Neural crest cell (in vitro differentiated cells): ENCODE measurements at regions not wholly inside any gene's neighbourhood (a gene's known extent, or its start where the extent isn't known, plus 50 kb on each side); places are given as distances from the start of the nearest gene placed in this dataset.

Source experiments
- DNase-seq: peaks from one replicate; pipeline ENCODE4 v3.0.0; 2021; ENCODE audit warnings: low read depth, mixed read lengths, low spot score
- H3K27ac Mint-ChIP-seq: one replicate; pipeline ENCODE4 v1.8.0; 2021; ENCODE audit warnings: mild to moderate bottlenecking, mixed read lengths; ENCODE audit not compliant: unreplicated experiment
- H3K27me3 Mint-ChIP-seq: 2 replicates; pipeline ENCODE4 v1.8.0; 2021; ENCODE audit warnings: low read depth, mild to moderate bottlenecking, mixed read lengths
- H3K36me3 Mint-ChIP-seq: 2 replicates; pipeline ENCODE4 v1.8.0; 2021; ENCODE audit warnings: low read depth, mild to moderate bottlenecking, mixed read lengths
- H3K4me1 Mint-ChIP-seq: 2 replicates; pipeline ENCODE4 v1.8.0; 2021; ENCODE audit warnings: mixed read lengths
- H3K4me3 Mint-ChIP-seq: one replicate; pipeline ENCODE4 v1.8.0; 2021; ENCODE audit warnings: mild to moderate bottlenecking, mixed read lengths
- H3K9me3 Mint-ChIP-seq: 2 replicates; pipeline ENCODE4 v1.8.0; 2021; ENCODE audit warnings: mixed read lengths
- TF ChIP-seq, protein P1 (sequence below): fragments of 200-600 bp; sonication (generic); conservative IDR thresholded peaks from 2 replicates; pipeline ENCODE4 v1.5.0; 2021; ENCODE audit warnings: antibody characterized with exemption, mild to moderate bottlenecking

DNA sequence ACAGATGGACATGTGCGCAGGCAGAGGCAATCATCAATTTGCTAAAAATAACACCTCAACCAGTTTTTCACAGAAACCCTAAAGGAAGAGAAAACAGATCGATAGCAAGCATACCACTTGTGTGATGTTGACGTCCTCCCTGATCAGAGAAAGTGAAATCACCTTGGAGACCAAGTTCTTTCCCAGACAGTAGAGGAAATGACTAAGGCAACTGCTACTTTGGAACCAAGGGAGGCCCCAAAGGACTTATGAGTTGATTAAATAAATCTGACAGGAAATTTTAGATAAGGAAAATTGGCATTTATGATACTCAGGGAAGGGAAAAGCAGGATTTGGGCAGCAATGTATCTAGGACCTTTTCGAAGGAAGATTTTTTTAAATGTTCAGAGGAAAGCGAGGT lies 267.1 kb upstream of the ASIC2 start:
- H3K9me3 Mint-ChIP-seq: peaks cover 15% of the 10 kb centered on the region
- H3K27me3 Mint-ChIP-seq: peaks cover 17% of the 10 kb centered on the region
- H3K4me1 Mint-ChIP-seq: no peaks in the 10 kb centered on the region
- DNase-seq: no peak
- peaks cover 2% of the 10 kb centered on the region for H3K36me3 Mint-ChIP-seq
- H3K27ac Mint-ChIP-seq: no peak overlapping the region
- no peak overlapping the region for H3K4me3 Mint-ChIP-seq
- TF ChIP-seq, protein P1, sequence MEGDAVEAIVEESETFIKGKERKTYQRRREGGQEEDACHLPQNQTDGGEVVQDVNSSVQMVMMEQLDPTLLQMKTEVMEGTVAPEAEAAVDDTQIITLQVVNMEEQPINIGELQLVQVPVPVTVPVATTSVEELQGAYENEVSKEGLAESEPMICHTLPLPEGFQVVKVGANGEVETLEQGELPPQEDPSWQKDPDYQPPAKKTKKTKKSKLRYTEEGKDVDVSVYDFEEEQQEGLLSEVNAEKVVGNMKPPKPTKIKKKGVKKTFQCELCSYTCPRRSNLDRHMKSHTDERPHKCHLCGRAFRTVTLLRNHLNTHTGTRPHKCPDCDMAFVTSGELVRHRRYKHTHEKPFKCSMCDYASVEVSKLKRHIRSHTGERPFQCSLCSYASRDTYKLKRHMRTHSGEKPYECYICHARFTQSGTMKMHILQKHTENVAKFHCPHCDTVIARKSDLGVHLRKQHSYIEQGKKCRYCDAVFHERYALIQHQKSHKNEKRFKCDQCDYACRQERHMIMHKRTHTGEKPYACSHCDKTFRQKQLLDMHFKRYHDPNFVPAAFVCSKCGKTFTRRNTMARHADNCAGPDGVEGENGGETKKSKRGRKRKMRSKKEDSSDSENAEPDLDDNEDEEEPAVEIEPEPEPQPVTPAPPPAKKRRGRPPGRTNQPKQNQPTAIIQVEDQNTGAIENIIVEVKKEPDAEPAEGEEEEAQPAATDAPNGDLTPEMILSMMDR: no peak

DNA sequence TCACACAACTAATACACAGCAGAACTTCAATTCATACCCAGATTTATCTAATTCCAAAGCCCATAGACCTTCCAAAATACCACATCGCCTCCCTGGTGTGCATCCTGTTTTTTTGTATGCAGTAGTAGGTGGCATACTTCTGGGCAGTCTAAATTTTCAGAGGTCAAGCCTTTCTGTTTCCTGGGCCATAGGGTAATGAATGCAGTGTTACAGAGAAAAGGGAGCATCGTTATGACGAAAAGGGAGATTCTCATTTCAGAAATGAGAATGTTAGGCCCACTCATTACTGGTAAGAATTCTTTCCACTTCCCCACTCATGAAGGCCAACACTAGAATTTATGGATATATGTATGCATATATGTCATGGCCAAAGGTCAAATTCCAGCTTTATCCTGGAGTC lies 267.8 kb upstream of the ASIC2 start:
- H3K27me3 Mint-ChIP-seq: peaks cover 17% of the 10 kb centered on the region
- H3K9me3 Mint-ChIP-seq: peaks cover 15% of the 10 kb centered on the region
- no peaks in the 10 kb centered on the region for H3K4me1 Mint-ChIP-seq
- H3K27ac Mint-ChIP-seq: no peak overlapping the region
- peaks cover 2% of the 10 kb centered on the region for H3K36me3 Mint-ChIP-seq
- TF ChIP-seq, protein P1: no peak
- DNase-seq: no peak
- no peak overlapping the region for H3K4me3 Mint-ChIP-seq

DNA sequence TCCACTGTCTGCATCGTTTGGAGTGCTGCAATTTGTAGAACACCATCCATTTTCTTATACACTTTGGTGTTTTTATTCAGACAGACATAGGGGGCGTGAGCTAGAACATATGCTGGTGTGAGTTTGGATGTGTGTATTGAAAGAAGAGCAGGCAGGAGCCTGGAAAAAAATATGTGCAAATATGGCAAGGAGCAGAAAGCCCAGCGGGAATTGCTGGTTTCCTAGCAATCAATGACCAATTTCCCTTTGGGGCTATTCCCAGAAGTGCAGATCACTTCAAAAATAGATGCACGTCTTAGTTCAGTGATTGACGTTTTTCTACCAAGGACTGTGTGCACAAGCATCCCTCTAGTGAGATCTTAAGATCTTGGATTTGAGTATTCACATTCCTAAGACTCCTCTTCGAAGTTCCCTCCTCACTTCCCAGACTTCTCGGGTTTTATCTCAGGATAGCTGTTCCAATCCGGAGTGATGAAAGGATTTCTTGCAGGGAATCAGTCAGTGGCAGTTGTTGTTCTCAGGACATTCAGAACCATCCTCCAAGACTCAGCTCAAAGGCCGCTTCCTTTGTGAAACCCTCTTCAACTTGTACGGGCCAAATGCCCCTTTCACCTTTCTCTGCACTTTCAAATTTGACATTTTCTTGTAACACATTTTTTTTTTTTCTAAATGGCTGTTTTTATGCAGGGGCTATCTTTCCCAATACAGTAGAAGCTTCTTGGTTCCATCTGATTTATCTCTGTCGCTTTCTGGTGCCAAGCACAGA lies 268.7 kb upstream of the ASIC2 start:
- Mint-ChIP-seq H3K36me3 (peaks cover 2% of the 10 kb centered on the region), H3K4me1 (no peaks in the 10 kb centered on the region), H3K9me3 (peaks cover 15% of the 10 kb centered on the region), H3K27me3 (peaks cover 26% of the 10 kb centered on the region), H3K27ac (no peak overlapping the region), H3K4me3 (no peak overlapping the region)
- TF ChIP-seq, protein P1: no peak
- DNase-seq: no peak

DNA sequence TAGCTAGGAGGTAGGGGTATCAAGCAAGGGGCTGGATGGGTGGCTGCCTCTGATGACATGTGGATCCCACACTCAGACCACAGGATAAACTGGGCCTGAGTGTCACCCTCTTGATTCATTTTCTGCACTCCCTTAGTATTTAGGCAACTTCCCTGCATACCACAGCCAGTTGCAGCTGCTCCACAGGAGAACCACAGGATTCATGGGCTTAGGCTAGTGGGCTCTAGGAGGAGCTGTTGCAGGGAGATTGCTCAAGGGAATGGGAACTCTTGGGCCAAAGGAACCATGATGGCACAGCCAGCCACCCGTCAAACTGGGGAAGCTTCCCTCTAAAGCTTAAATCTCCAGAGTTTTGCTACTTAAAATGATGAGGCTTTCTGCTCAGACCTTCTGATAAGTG lies 269.7 kb upstream of the ASIC2 start:
- no peaks in the 10 kb centered on the region for H3K4me1 Mint-ChIP-seq
- H3K9me3 Mint-ChIP-seq: peaks cover 7% of the 10 kb centered on the region
- peaks cover 32% of the 10 kb centered on the region for H3K27me3 Mint-ChIP-seq
- TF ChIP-seq, protein P1: no peak
- no peak for DNase-seq
- peaks cover 2% of the 10 kb centered on the region for H3K36me3 Mint-ChIP-seq
- no peak overlapping the region for H3K27ac Mint-ChIP-seq
- H3K4me3 Mint-ChIP-seq: no peak overlapping the region

DNA sequence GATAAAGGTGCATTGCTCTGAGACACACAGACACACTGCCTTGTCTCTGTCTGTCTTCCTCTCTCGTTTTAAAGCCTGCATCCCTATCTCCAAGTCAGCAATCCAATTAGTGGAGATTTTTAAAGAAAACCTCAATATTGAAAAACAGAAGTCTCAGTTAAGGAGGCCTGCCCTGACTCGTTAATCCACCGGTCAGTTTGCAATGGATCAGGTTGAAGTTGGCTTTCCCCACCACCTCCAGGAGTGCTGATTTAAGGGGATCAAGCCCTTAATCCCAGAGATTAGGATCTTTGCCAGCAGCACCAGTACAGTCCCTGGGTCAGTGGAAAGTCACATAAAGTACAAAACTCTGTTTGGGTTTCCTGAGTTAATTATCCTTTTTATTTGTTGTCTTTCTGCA lies 271.1 kb upstream of the ASIC2 start:
- no peak for DNase-seq
- Mint-ChIP-seq H3K9me3 (peaks cover 3% of the 10 kb centered on the region), H3K36me3 (peaks cover under 1% of the 10 kb centered on the region), H3K4me1 (no peaks in the 10 kb centered on the region), H3K4me3 (no peak overlapping the region), H3K27me3 (peaks cover 35% of the 10 kb centered on the region), H3K27ac (no peak overlapping the region)
- TF ChIP-seq, protein P1: no peak
